Activated naive CD8-positive, alpha-beta T cell (primary cell): ENCODE measurements at regions not wholly inside any gene's neighbourhood (a gene's known extent, or its start where the extent isn't known, plus 50 kb on each side); places are given as distances from the start of the nearest gene placed in this dataset.

Experiments
- H3K27ac Mint-ChIP-seq: one replicate; pipeline ENCODE4 v1.8.0; 2021; ENCODE audit warnings: mixed read lengths
- H3K27me3 Mint-ChIP-seq: one replicate; pipeline ENCODE4 v1.8.0; 2021; ENCODE audit warnings: mixed read lengths
- H3K36me3 Mint-ChIP-seq: one replicate; pipeline ENCODE4 v1.8.0; 2021; ENCODE audit warnings: mixed read lengths
- H3K4me1 Mint-ChIP-seq: one replicate; pipeline ENCODE4 v1.8.0; 2021; ENCODE audit warnings: low read depth, mixed read lengths
- H3K4me3 Mint-ChIP-seq: one replicate; pipeline ENCODE4 v1.8.0; 2021; ENCODE audit warnings: mild to moderate bottlenecking, mixed read lengths
- H3K9me3 Mint-ChIP-seq: one replicate; pipeline ENCODE4 v1.8.0; 2021; ENCODE audit warnings: low read depth, mixed read lengths

DNA sequence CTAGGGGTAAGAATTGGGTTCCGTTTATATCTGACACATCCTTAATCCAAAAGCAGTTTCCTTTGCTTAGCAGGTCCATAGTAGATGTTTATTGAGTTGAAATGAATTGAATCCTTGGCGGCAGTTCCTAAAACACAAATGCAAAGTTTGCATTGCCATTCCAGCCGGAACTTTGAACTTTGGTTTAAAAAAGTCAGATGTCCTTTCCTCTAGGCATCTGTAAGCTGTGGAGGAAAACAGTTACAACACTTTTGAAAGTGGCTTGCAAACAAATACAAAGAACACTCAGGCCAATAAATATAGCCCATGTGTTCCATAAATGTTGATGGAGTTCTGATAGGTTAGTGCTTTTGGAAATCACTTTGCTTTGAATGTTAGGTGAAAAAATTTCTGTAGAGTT lies 374.7 kb upstream of the RARB start:
- H3K36me3 Mint-ChIP-seq: no peaks in the 10 kb centered on the region
- H3K4me3 Mint-ChIP-seq: no peak overlapping the region
- H3K27ac Mint-ChIP-seq: no peak overlapping the region
- H3K4me1 Mint-ChIP-seq: no peaks in the 10 kb centered on the region
- peaks cover 7% of the 10 kb centered on the region for H3K9me3 Mint-ChIP-seq
- no peaks in the 10 kb centered on the region for H3K27me3 Mint-ChIP-seq

DNA sequence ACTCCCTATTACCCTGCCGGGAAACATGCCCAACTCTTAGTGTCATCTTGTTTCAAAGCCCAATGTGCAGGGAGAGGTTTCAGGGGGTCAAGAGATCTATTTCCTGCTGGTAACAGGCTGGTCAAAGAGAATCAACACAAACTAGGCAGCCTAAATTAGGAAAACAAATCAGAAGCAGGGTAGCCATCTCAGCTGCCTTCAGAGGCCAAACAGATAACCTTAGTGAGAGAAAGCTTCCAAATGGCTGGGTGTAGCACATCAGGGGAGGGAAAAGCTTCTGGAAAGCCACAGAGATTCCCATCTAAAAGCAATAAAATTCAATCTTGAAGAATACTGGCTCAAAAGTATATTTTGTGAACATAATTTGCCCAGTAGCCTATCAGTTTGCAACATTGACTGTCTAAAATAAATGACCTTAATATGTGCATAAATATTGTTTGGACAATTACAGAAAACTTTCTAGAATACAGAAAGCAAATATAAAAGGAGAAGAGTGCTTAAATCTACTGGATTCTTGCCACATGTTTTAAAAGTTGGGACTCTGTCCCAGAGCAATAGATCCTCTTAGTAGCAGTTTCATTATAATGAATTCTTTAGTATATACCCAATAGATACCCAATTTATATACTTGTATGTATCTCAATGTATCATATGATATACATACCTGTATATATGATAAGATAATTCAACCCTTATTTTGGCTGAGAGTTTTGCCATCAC lies 371.9 kb upstream of the RARB start:
- Mint-ChIP-seq H3K4me3 (no peak overlapping the region), H3K27me3 (no peaks in the 10 kb centered on the region), H3K36me3 (no peaks in the 10 kb centered on the region), H3K27ac (no peak overlapping the region), H3K9me3 (no peaks in the 10 kb centered on the region), H3K4me1 (no peaks in the 10 kb centered on the region)

DNA sequence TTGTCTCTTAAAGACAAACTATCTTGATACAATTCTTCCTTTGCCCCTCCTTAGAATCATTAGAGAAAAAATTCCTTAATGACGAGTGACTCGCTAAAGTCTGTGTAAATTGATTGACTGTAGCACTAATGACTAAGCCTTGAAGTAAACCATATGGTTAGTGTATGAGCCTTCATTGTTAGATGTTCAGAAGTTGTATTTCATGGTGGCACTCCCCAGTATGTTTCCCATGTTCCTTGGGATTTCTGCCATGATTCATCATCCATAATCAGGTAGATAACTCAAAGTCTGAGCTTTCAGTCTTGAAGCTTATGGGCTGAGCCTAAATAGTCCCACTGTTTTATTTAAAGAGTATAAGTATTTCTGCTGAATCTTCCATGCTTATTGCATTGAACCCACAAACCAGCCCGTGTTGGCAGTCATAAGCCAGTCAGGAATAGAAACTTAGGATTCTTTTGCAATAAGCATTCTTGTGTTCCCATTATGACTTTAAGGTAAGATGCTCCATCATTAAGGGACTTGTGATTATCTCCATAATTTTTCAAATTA lies 371.2 kb upstream of the RARB start:
- no peaks in the 10 kb centered on the region for H3K36me3 Mint-ChIP-seq
- no peaks in the 10 kb centered on the region for H3K9me3 Mint-ChIP-seq
- H3K27me3 Mint-ChIP-seq: no peaks in the 10 kb centered on the region
- H3K4me1 Mint-ChIP-seq: no peaks in the 10 kb centered on the region
- no peak overlapping the region for H3K27ac Mint-ChIP-seq
- no peak overlapping the region for H3K4me3 Mint-ChIP-seq

DNA sequence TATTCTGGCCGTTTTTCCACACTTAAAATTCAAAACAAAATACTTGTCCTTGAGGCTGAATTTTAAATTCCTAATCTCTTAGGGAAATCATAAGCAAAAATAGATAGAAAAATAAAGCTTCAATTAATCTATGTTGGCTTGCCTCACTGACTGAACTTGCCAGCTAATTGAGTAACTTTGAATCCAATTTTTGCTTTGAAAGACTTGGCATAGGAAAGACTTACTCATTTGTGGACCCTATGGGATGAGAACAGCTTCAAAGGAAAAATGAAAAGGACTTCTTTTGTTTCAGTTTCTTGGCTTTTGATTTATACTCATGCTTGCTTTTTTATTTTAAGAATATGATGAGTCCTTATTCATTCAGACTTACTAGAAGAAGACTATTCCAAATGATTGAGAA lies 370.7 kb upstream of the RARB start:
- H3K36me3 Mint-ChIP-seq: no peaks in the 10 kb centered on the region
- no peak overlapping the region for H3K4me3 Mint-ChIP-seq
- H3K27me3 Mint-ChIP-seq: no peaks in the 10 kb centered on the region
- H3K27ac Mint-ChIP-seq: no peak overlapping the region
- no peaks in the 10 kb centered on the region for H3K4me1 Mint-ChIP-seq
- no peaks in the 10 kb centered on the region for H3K9me3 Mint-ChIP-seq

DNA sequence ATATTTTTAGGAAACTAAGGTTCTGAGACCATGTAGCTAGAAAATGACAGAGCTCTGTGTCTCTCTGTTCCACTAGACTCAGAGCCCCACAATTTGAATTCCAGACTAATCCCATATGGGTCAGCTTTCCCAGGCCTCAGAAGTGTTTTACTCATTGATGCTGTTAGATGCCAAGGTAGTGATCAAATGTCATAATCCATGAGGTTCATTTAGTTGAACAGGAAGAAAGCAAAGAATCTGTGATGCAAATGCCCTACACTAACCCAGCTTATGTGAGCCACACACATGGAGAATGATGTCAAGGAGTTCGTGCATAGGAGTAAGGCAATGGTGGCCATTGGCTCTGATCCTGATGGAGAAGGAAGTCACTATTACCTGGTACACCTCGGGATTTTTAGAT lies 363.4 kb upstream of the RARB start:
- Mint-ChIP-seq H3K9me3 (no peaks in the 10 kb centered on the region), H3K36me3 (no peaks in the 10 kb centered on the region), H3K27ac (no peak overlapping the region), H3K27me3 (no peaks in the 10 kb centered on the region), H3K4me3 (no peak overlapping the region), H3K4me1 (no peaks in the 10 kb centered on the region)

DNA sequence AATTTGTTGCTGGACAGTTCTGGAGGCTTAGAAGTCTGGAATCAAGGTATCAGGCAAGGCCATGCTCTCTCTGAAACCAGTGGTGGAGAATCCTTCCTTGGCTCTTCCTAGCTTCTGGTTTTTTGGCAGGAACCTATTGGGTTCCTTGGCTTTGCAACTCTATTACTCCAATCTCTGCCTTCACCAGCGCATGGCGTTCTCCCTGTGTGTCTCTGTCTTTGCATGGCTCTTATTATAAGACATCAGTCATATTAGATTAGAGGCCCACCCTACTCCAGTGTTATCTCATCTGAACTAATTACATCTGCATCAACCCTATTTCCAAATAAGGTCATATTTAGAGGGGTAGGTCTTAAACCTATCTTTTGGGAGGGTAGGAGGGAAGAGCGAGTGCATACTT lies 358.1 kb upstream of the RARB start:
- no peaks in the 10 kb centered on the region for H3K9me3 Mint-ChIP-seq

DNA sequence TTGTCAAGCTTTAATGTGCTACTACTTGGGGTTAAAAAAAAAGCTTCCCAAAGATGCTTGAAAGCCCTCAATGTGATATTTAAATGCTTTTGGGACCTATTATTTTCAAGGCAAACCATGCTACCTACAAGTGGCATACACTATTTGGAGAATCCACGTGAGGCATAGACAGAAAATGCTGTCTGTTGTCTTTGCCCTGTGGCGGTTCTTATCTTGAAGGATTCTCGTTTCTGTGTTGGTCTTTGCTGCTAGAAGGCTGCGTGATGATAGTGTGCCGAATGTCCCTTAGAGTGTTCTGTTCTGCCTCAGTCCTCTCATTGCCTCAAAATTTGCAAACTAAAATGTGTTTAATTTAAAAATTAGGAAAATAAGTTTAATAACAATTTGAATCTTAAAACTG lies 356.2 kb upstream of the RARB start:
- no peaks in the 10 kb centered on the region for H3K9me3 Mint-ChIP-seq
- H3K27ac Mint-ChIP-seq: no peak overlapping the region
- no peaks in the 10 kb centered on the region for H3K4me1 Mint-ChIP-seq
- H3K27me3 Mint-ChIP-seq: no peaks in the 10 kb centered on the region
- no peaks in the 10 kb centered on the region for H3K36me3 Mint-ChIP-seq
- H3K4me3 Mint-ChIP-seq: no peak overlapping the region

More for the DNA sequence above, 358.1 kb upstream of the RARB start:
- Mint-ChIP-seq H3K27ac (no peak overlapping the region), H3K36me3 (no peaks in the 10 kb centered on the region), H3K4me3 (no peak overlapping the region), H3K4me1 (no peaks in the 10 kb centered on the region), H3K27me3 (no peaks in the 10 kb centered on the region)

DNA sequence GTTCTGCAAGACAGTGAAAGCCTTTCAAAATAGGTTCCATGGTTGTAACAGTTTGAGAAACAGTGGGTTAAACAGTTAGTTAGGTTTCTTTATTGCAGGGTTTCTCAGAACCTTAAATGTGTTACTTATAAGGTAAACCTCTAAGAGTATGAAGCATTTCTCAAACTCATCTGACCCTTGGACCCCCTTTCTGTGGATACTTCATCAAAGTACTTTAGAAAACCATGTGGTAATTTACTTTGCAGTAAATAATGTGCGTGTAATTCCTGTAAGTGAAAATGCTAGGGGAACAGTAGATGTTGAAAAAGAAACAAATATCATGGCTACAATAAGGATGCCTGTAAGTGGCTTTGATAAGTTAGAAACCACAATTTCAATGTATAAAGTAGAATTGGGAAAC lies 354.6 kb upstream of the RARB start:
- no peaks in the 10 kb centered on the region for H3K4me1 Mint-ChIP-seq
- H3K27ac Mint-ChIP-seq: no peak overlapping the region
- no peaks in the 10 kb centered on the region for H3K36me3 Mint-ChIP-seq

DNA sequence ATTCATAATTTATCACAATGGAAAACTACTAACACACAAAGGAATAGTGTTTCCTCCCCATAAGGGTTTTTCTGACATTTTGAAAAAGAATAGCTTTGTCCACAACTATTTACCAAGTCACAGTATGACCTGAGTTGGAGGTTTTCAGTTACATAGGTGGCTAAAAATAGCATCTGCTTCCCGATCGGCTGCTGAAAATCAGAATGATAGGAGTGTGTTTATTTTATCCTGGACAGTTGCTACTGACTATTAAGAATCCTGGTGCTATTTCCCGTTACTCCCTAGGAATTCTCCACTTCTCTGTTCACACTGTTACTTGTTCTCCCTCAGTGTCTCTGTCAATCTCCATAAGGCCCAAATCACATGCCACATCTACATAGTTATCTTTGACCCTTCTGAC lies 353.9 kb upstream of the RARB start:
- Mint-ChIP-seq H3K36me3 (no peaks in the 10 kb centered on the region), H3K4me1 (no peaks in the 10 kb centered on the region), H3K27ac (no peak overlapping the region), H3K4me3 (no peak overlapping the region), H3K27me3 (no peaks in the 10 kb centered on the region), H3K9me3 (no peaks in the 10 kb centered on the region)

More for the DNA sequence above, 354.6 kb upstream of the RARB start:
- Mint-ChIP-seq H3K27me3 (no peaks in the 10 kb centered on the region), H3K9me3 (no peaks in the 10 kb centered on the region), H3K4me3 (no peak overlapping the region)

DNA sequence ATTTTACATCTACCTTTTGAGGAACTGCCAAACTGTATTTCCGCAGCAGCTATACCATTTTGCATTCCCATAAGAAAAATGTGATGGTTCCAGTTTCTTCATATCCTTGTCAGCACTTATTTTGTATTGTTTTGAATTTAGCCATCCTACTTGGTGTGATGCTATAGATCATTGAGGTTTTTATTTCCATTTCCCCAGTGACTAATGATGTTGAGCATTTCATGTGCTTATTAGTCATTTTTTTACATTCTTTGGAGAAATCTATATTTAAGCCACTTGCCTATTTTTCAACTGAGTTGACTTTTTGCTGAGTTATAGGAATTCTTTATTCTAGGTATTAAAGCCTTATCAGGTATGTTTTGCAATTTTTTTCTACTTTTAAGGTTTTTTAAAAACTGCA lies 347.6 kb upstream of the RARB start:
- Mint-ChIP-seq H3K4me1 (no peaks in the 10 kb centered on the region), H3K36me3 (no peaks in the 10 kb centered on the region), H3K9me3 (peaks cover 4% of the 10 kb centered on the region), H3K27me3 (no peaks in the 10 kb centered on the region), H3K4me3 (no peak overlapping the region), H3K27ac (no peak overlapping the region)

DNA sequence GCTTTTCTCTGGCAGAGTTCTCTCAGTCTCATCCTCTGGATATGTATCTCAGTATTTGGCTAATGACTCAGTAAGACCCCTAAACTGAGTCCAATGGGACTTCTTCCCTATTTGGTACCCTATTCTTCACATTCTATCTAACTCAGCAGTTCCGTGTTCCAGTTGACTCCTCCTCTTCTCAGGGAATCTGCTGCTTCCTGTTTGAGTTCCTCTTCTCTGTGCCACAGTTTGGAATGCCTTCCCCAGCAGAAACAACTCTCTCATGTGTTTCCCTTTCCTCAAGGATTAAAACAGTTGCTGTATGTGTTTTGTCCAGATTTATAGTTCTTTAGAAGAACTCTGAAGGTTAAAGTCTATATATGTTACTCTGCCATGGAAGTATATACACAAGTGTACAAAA lies 344.0 kb upstream of the RARB start:
- no peaks in the 10 kb centered on the region for H3K4me1 Mint-ChIP-seq
- H3K4me3 Mint-ChIP-seq: no peak overlapping the region

DNA sequence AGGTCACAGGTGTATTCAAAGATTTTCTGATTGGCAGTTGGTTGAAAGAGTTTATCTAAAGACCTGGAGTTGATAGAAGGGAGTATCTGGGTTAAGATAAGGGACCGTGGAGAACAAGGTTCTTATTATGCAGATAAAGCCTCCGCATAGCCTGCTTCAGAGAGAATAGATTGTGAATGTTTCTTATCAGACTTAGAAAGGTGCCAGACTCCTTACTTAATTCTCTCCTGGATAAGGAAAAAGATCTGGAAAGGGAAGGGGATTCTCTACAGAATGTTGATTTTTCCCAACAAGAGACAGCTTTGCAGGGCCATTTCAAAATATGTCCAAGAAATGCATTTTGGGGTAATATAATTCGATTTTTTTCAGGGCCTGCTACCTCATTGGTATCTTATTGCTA lies 341.3 kb upstream of the RARB start:
- Mint-ChIP-seq H3K4me3 (no peak overlapping the region), H3K9me3 (no peaks in the 10 kb centered on the region), H3K27ac (no peak overlapping the region), H3K27me3 (peaks cover 2% of the 10 kb centered on the region), H3K4me1 (no peaks in the 10 kb centered on the region), H3K36me3 (no peaks in the 10 kb centered on the region)

More for the DNA sequence above, 344.0 kb upstream of the RARB start:
- Mint-ChIP-seq H3K27me3 (peaks cover 2% of the 10 kb centered on the region), H3K36me3 (no peaks in the 10 kb centered on the region), H3K9me3 (peaks cover 4% of the 10 kb centered on the region), H3K27ac (no peak overlapping the region)

DNA sequence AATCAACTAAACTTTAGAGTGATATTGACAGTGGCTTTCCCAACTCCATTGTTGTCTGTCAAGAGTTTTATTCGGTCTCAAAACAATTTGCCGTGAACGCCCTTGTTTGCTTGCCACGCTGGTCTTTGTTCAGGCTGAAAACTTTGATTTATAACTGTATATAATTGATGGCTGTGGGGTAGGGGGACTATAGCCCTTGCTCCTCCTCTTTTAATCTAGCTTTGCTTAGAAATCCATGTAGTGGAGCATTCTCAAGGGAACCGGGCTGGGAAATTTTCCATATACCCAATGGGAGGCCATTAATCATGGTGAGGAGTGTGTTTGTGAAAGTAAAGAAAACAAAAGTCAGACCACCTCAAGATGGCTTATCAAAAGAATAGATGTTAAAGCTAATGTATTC lies 339.8 kb upstream of the RARB start:
- Mint-ChIP-seq H3K9me3 (no peaks in the 10 kb centered on the region), H3K4me3 (no peak overlapping the region), H3K27me3 (peaks cover 2% of the 10 kb centered on the region), H3K36me3 (no peaks in the 10 kb centered on the region), H3K27ac (no peak overlapping the region), H3K4me1 (no peaks in the 10 kb centered on the region)

DNA sequence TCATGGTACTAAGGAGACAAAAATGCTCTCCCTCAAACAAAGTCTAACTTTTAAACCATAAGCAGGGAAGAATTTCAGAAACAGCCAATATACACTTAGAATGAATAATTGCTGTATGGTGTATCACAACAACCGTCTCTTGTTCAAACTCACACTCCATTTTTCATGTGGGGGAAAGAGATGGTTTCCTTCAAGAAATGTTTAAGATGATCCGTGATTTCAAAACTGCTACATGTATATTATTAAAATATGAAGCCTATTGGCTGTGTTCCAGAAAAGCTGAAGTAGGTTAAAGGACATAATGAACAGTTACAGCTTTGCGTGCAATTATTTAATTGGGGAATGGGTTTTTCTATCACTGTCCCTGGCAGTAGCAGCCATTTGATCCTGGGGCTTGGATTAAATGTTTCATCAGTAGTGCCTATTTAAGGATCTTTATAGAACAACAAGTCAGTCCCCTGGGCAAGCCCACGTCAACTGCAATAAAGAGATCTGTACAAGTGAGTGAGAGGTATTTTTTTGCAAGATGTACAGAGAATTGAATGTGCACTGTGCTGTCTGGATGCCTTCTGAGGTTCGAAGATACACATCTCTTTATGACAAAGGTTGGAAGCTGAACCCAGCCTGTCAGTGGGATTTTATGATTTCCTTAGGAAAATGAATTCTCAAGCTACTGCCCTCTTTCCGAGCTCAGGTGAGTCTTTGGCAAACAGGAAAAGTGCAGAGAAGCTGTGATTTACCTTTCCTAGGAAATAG lies 337.2 kb upstream of the RARB start:
- peaks cover 3% of the 10 kb centered on the region for H3K27me3 Mint-ChIP-seq
- no peaks in the 10 kb centered on the region for H3K4me1 Mint-ChIP-seq
- no peaks in the 10 kb centered on the region for H3K9me3 Mint-ChIP-seq
- H3K27ac Mint-ChIP-seq: no peak overlapping the region
- H3K36me3 Mint-ChIP-seq: no peaks in the 10 kb centered on the region
- H3K4me3 Mint-ChIP-seq: no peak overlapping the region

DNA sequence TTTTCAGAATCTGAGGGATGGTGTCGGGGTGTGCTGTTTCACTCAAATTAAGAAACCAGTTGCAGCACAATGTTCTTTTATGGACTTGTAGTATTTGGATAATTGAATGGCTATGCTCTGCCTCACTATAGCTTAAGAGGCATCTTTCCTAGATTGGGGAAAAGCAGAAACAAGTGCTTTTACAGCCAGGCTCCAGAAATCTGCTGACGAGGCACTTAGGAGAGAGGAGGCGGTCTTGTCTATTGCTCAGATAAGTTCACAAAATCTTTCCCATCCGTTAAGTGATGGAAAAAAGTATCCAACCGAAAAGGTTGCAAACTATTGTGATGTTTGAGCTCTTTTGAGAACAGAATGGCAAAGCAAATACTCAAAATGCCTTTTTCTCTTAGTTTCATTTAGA lies 336.1 kb upstream of the RARB start:
- Mint-ChIP-seq H3K27ac (no peak overlapping the region), H3K36me3 (no peaks in the 10 kb centered on the region), H3K4me3 (no peak overlapping the region), H3K4me1 (no peaks in the 10 kb centered on the region), H3K27me3 (peaks cover 3% of the 10 kb centered on the region), H3K9me3 (no peaks in the 10 kb centered on the region)
